Tibial nerve (tissue), 4 donors: ENCODE measurements at regions not wholly inside any gene's neighbourhood (a gene's known extent, or its start where the extent isn't known, plus 50 kb on each side); places are given as distances from the start of the nearest gene placed in this dataset.

Experiments used
- CTCF ChIP-seq, 5 experiments: fragments of 200-600 bp in 3 of 5; fragments of 450-650 bp in 2 of 5; sonication (generic) in 3 of 5; IDR thresholded peaks; one replicate each; pipeline ENCODE4 v1.5.1; 2016 to 2019; ENCODE audit warnings: antibody characterized with exemption in 5 of 5, mild to moderate bottlenecking in 3 of 5, moderate library complexity in 2 of 5
- EP300 ChIP-seq, 2 donors: sonication (generic); formaldehyde crosslinking; IDR thresholded peaks; one replicate each; pipeline ENCODE4 v1.6.1; 2017; ENCODE audit warnings: antibody characterized with exemption in 2 of 2, mild to moderate bottlenecking in 1 of 2
- POLR2A ChIP-seq, 2 donors: fragments of 450-650 bp; IDR thresholded peaks; one replicate each; pipeline ENCODE4 v1.6.1; 2017; ENCODE audit warnings: antibody characterized with exemption in 2 of 2, mild to moderate bottlenecking in 2 of 2, moderate library complexity in 2 of 2

GRCh38 chr2:147782141-147782930 is 62.5 kb upstream of the ACVR2A start:
- TF ChIP-seq CTCF (IDR thresholded peaks at IDR 0.05), result no peak
- TF ChIP-seq EP300 (IDR thresholded peaks at IDR 0.05), result no peak
- no peak for TF ChIP-seq POLR2A (IDR thresholded peaks at IDR 0.05)
